ENCODE measurements at regions not wholly inside any gene's neighbourhood (a gene's known extent, or its start where the extent isn't known, plus 50 kb on each side); places are given as distances from the start of the nearest gene placed in this dataset.
"Not testable (repeated sequence)": the region's sequence is repeated elsewhere in the genome, so short reads cannot be mapped to it uniquely, and the experiment has no call there.

DNA sequence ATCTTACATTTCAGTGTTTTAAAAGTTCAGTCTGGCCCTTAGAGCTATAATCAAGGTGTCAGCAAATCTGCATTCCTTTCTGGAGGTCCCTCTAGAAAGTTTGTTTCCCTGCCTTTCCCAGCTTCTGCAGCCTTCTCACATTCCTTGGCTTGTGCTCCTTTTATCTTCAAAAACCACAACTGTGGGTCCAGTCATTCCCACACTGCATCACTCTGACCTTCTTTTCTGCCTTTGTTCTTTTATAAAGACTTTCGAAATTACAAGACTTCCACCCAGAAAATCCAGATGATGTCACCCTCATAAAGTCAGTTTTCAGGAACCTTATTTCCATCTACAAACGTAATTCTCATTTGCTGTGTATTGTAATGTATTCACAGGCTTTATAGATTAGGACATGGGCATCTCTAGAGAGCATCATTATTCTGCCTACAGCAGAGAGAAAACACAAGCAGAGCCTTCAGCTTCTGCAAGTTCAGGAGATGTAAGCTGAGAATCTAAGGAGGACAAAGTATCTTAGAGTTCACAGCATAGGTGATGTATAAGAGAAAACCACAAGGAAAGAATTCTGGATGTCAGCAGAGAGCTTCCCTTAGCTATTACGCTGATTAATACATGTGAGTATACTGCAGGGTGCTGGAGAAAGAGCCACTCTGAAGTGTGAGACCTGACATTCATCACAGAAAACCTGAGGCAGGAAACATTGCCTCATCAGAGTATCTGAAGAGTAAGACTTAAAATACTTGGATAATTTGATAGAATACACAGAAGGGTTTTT lies 1100.2 kb downstream of the CBLN2 start:
- DNase-seq, result no peak

- DNase-seq, result no peak
These were observed 1101.4 kb downstream of the CBLN2 start for GRCh38 chr18:71442731-71443141.

DNA sequence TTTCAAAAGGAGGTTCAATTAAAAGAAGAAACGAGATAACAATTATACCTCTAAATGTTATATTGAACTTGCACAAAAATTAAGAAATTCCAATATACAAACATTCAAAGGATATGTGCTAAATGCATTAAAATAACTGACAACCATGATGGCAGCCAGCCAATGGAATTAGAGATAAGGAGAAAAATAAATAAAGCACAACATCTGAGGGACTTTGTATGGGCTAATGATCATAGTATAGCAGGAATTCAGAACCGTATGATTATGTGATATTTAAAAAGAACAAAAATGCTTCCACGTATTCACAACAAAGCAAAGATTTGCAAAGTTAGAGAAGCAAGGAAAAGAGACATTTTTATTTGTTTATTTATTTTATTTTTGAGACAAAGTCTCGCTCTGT lies 1103.0 kb downstream of the CBLN2 start:
- no peak for DNase-seq

DNA sequence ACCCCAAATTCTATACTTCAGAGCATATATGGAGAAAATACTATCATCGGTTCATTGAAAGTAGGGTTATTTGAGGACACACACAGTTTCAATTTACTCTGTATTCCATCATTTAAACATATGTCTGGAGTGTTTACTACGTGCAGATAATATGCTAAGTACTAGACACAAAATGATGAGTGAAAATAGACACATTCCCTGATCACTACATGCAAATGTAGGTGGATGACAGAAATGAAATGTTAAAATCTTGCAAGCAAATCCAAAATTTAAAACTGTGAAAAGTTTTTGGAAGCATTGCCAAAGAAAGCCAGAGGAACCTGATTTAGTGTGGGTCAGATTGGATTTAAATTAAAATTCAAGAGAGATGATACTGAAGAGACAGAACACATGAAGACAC lies 1106.6 kb downstream of the CBLN2 start:
- DNase-seq, result no peak

GRCh38 chr18:71433373-71433772 lies 1110.8 kb downstream of the CBLN2 start:
- DNase-seq, result no peak

- no peak for DNase-seq
These were observed 1112.5 kb downstream of the CBLN2 start for GRCh38 chr18:71431689-71432088.

DNA sequence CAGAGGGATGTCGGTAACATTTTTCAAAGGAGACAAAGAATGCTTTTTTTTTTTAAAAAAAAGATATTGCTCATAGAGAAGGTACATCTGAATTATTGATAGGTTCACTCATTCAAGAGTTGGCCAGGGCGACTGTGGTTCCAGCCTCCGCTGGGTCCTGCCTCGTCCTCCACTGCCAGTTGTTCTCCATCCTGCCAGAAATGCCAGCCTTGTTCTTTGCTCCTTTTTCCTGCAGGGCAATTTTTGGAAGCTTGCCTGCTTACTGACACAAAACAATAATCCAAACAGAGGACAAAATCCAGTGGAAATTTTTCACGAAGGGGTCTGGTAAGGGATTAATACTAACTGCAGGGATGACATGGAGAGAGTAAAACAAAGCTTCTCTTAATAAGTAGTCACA lies 1113.0 kb downstream of the CBLN2 start:
- DNase-seq, result no peak

GRCh38 chr18:71426441-71426840 lies 1117.7 kb downstream of the CBLN2 start:
- no peak for DNase-seq

GRCh38 chr18:71405169-71405809 lies 1116.4 kb downstream of the SOCS6 start:
- DNase-seq, result no peak

GRCh38 chr18:71403501-71403900 lies 1114.7 kb downstream of the SOCS6 start:
- no peak for DNase-seq

- DNase-seq, result no peak
These were observed 1109.7 kb downstream of the SOCS6 start for GRCh38 chr18:71398531-71398930.

- DNase-seq, result no peak
These were observed 1099.3 kb downstream of the SOCS6 start for GRCh38 chr18:71388148-71388547.

DNA sequence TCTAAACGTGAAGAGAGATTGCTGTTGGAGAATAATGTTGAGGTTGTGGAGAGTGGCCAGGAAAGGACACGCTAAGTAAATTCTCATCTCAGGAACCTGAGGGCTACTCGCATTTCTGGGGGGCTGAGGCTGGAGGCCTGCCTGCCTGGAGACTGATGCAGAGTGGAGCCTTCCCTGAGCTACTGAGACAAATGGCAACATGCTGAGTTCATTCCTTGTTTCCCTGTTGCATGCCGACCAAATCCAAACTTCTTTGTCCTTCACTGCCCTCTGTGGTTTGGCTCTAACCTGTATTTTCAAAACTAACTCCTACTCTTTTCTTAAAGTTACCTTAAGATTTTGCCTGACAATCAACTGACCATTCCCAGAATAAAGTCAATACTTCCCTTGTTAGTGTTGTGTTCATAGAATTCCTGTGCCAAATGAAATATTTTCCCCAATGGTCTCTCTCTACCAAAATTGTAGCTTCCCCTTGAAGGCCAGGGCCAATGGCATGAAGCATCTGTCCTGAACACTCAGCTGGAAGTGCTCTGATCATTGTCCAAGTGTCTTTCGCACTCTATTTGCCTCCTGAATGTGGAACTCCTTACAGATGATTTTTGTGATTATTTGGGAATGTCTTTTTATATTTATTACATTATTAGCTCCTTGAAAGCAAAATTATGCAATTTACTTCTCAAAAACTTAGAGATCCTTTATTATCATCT lies 1085.6 kb downstream of the SOCS6 start:
- no peak for DNase-seq

DNA sequence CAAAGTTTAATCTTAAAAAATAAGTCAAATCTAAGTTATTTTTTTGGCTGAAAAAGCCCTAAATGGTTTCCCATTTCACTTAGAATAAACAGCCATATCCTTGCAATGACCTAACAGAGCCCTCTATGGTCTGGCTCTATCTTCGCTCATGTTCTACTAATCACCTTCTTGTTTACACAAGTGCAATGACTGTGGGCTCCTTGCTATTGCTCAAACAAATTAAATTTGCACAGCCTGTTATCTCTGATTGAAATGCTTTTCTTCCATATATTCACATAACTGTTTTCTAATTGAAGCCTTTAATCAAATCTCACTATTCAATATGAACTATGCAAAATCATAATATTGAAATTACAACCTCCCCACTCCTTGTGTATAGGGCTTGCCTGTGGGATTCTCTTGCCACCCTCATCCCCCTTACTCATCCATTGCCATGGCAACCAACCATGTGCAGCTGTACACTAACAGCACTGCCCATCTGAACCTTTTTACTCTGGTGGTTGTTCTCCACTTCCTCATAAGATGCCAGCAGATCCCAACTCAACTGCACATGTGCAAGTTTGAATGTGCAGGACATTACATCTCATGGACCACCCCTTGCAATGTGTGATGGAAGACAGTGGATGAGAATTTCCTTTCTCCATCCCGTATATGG lies 1083.2 kb downstream of the SOCS6 start:
- DNase-seq, result no peak

DNA sequence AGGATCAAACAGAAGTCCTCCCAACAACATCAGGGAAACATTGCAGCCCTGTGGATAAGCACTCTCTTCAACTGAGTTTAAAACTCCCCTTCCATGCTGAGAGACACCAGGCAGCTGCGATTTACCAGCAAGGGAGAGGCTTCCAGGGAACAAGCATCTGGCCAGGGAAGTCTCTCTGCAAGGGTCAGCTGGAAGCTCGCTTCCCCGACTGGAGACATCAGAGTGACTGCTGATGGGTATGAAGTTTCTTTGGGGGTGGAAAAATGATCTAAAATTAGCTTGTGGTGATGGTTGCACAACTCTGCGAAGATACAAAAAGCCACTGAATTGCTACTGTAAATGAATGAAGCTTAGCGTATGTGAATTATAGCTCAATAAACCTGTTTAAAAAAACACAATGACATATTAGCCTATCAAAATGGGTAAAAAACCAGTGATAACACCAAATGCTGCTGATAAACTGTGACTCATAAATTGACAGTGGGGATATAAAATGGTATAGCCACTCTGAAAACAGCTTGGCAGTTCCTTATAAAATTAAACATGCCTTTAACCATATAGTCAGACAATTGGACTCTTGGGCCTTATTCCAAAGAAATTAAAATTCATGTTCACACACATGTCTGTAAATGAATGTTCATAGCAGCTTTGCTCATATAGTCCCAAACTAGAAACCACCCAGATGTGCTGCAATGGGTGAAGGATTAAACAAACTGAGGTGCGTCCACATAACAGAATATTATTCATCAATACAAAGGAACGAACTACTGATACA lies 1082.0 kb downstream of the SOCS6 start:
- DNase-seq, result no peak

- no peak for DNase-seq
These were observed 1081.2 kb downstream of the SOCS6 start for GRCh38 chr18:71370095-71370494.

DNA sequence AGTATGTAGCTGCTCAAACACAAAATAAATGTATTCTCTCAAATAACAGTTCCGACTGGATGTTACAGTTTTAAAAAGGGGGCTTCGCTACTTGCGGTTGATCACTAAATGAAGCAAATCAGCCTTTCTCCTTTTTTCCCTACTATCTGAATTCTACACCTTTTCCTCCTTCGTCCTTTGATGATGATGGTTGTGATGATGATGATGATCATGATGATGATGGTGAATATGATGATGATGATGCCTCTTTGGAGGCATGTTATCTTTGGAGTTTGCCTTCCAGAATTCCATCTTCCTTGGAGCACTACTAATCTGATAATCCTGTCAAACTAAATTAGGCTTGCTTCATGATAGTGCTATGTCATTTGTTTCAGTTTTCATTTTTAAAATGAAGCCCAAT lies 1073.3 kb downstream of the SOCS6 start:
- no peak for DNase-seq

DNA sequence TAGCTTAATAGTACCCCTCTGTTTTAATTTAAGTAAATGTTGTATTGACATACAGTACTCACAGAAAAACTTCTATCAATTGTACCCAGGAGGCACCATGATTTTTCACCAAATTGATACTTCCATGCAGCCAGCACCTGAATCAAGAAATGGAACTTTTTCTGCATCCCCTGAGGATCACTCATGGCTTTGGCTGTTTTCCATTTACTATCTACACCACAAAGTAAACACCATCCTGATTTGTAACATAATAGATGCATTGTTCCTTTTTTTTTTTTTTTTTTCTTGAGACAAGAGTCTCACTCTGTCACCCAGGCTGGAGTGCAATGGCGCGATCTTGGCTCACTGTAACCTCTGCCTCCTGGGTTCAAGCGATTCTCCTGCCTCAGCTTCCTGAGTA lies 1066.8 kb downstream of the SOCS6 start:
- not testable (repeated sequence) for DNase-seq

- DNase-seq, result no peak
These were observed 1063.8 kb downstream of the SOCS6 start for GRCh38 chr18:71352618-71353017.

- no peak for DNase-seq
These were observed 1047.8 kb downstream of the SOCS6 start for GRCh38 chr18:71336576-71337210.

GRCh38 chr18:71329563-71329962 lies 1040.7 kb downstream of the SOCS6 start:
- no peak for DNase-seq

- DNase-seq, result no peak
These were observed 1040.3 kb downstream of the SOCS6 start for GRCh38 chr18:71329114-71329513.
